DND-41 (cell line): ENCODE measurements at regions not wholly inside any gene's neighbourhood (a gene's known extent, or its start where the extent isn't known, plus 50 kb on each side); places are given as distances from the start of the nearest gene placed in this dataset.

Source experiments
- ATAC-seq: fragments of 200-7000 bp; cut with Tn5 transposase; 3 replicates; pipeline ENCODE4 v1.9.1; 2021; ENCODE audit warnings: low read depth; ENCODE audit not compliant: insufficient read depth
- DNase-seq: peaks from one replicate; pipeline ENCODE4 v3.0.0-alpha.2; 2020
- H2AFZ ChIP-seq: 2 replicates; pipeline ENCODE4 v1.6.0; 2012; ENCODE audit warnings: low read depth, low read length
- H3K27ac ChIP-seq: 2 replicates; pipeline ENCODE4 v1.5.1; 2012; ENCODE audit warnings: low read length, inconsistent platforms
- H3K27me3 ChIP-seq: fragments of 200-600 bp; sonication (generic); 2 replicates; pipeline ENCODE4 v1.6.0; 2012; ENCODE audit warnings: low read length, mild to moderate bottlenecking, inconsistent platforms; ENCODE audit not compliant: insufficient read depth, poor library complexity
- H3K36me3 ChIP-seq: 2 replicates; pipeline ENCODE4 v1.5.1; 2012; ENCODE audit warnings: low read length, inconsistent platforms; ENCODE audit not compliant: insufficient read depth
- H3K4me1 ChIP-seq: 2 replicates; pipeline ENCODE4 v1.5.1; 2012; ENCODE audit warnings: mild to moderate bottlenecking, low read length; ENCODE audit not compliant: insufficient read depth
- H3K4me2 ChIP-seq: 2 replicates; pipeline ENCODE4 v1.6.0; 2012; ENCODE audit warnings: mild to moderate bottlenecking, moderate library complexity, low read length, inconsistent platforms; ENCODE audit not compliant: insufficient read depth
- H3K4me3 ChIP-seq, 2 experiments: fragments of 200-600 bp in 1 of 2; shearing (Covaris generic) in 1 of 2; 2 replicates each; pipeline ENCODE4 v1.5.1; 2012 to 2016; ENCODE audit warnings: inconsistent platforms in 2 of 2, low read length in 2 of 2, mild to moderate bottlenecking in 2 of 2, low read depth in 1 of 2, moderate library complexity in 1 of 2
- H3K79me2 ChIP-seq: 2 replicates; pipeline ENCODE4 v1.6.0; 2012; ENCODE audit warnings: low read length, inconsistent platforms; ENCODE audit not compliant: insufficient read depth
- H3K9ac ChIP-seq: 2 replicates; pipeline ENCODE4 v1.6.0; 2012; ENCODE audit warnings: low read depth, mild to moderate bottlenecking, inconsistent platforms, low read length, moderate library complexity
- H3K9me3 ChIP-seq: 2 replicates; pipeline ENCODE4 v1.5.1; 2012; ENCODE audit warnings: low read length, moderate library complexity, mild to moderate bottlenecking, inconsistent platforms; ENCODE audit not compliant: insufficient read depth, severe bottlenecking
- H4K20me1 ChIP-seq: 2 replicates; pipeline ENCODE4 v1.6.0; 2012; ENCODE audit warnings: low read length; ENCODE audit not compliant: insufficient read depth
- EZH2 ChIP-seq: IDR thresholded peaks from 3 replicates; pipeline ENCODE4 v1.6.1; 2012; ENCODE audit warnings: borderline replicate concordance, low read depth, mild to moderate bottlenecking, moderate library complexity, low read length, inconsistent platforms; ENCODE audit not compliant: severe bottlenecking
- TF ChIP-seq, protein P1 (sequence below): IDR thresholded peaks from 2 replicates; pipeline ENCODE4 v1.5.1; 2012; ENCODE audit warnings: borderline replicate concordance, low read length, moderate library complexity, mild to moderate bottlenecking; ENCODE audit not compliant: poor library complexity, severe bottlenecking; ENCODE audit errors: extremely low read depth

GRCh38 chr1:242623756-242624155 is 99.3 kb upstream of the PLD5 start:
- no peaks in the 10 kb centered on the region for H3K36me3 ChIP-seq
- no peak overlapping the region for H3K4me3 ChIP-seq
- ATAC-seq (no peak), DNase-seq (no peak)
- H3K27me3 ChIP-seq: no peaks in the 10 kb centered on the region
- H4K20me1 ChIP-seq: no peaks in the 10 kb centered on the region
- H3K79me2 ChIP-seq: no peaks in the 10 kb centered on the region
- no peak overlapping the region for H2AFZ ChIP-seq
- H3K9me3 ChIP-seq: no peaks in the 10 kb centered on the region
- H3K9ac ChIP-seq: no peak overlapping the region
- H3K4me1 ChIP-seq: no peaks in the 10 kb centered on the region
- no peak for TF ChIP-seq EZH2
- TF ChIP-seq, protein P1, sequence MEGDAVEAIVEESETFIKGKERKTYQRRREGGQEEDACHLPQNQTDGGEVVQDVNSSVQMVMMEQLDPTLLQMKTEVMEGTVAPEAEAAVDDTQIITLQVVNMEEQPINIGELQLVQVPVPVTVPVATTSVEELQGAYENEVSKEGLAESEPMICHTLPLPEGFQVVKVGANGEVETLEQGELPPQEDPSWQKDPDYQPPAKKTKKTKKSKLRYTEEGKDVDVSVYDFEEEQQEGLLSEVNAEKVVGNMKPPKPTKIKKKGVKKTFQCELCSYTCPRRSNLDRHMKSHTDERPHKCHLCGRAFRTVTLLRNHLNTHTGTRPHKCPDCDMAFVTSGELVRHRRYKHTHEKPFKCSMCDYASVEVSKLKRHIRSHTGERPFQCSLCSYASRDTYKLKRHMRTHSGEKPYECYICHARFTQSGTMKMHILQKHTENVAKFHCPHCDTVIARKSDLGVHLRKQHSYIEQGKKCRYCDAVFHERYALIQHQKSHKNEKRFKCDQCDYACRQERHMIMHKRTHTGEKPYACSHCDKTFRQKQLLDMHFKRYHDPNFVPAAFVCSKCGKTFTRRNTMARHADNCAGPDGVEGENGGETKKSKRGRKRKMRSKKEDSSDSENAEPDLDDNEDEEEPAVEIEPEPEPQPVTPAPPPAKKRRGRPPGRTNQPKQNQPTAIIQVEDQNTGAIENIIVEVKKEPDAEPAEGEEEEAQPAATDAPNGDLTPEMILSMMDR: no peak
- no peak overlapping the region for H3K27ac ChIP-seq
- no peak overlapping the region for H3K4me2 ChIP-seq

DNA sequence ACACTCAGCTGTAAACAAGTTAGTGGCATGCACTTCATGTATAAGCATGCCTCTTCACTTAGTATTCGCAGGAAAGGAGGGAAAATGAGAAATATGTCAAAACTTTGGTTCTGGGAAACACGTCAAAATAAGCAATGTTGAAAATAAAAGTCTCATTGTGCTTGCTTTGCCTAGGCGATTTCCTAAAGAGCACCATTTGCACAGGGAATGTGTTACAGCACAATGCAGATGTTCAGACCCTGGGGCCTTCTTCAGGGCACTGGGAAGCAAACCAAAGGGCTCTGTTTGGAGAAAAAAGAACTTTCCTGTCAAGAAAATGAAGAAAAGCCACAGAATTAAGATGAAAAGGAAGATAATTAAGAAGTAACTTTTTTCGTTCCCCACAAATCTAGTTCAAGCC is 98.6 kb upstream of the PLD5 start:
- H2AFZ ChIP-seq: no peak overlapping the region
- no peak overlapping the region for H3K9ac ChIP-seq
- no peaks in the 10 kb centered on the region for H4K20me1 ChIP-seq
- H3K27ac ChIP-seq: no peak overlapping the region
- H3K9me3 ChIP-seq: no peaks in the 10 kb centered on the region
- ATAC-seq: no peak
- H3K4me3 ChIP-seq: no peak overlapping the region
- H3K4me1 ChIP-seq: no peaks in the 10 kb centered on the region
- H3K4me2 ChIP-seq: no peak overlapping the region
- no peak for DNase-seq
- TF ChIP-seq, protein P1: no peak
- no peak for TF ChIP-seq EZH2
- H3K79me2 ChIP-seq: no peaks in the 10 kb centered on the region
- no peaks in the 10 kb centered on the region for H3K27me3 ChIP-seq
- no peaks in the 10 kb centered on the region for H3K36me3 ChIP-seq

DNA sequence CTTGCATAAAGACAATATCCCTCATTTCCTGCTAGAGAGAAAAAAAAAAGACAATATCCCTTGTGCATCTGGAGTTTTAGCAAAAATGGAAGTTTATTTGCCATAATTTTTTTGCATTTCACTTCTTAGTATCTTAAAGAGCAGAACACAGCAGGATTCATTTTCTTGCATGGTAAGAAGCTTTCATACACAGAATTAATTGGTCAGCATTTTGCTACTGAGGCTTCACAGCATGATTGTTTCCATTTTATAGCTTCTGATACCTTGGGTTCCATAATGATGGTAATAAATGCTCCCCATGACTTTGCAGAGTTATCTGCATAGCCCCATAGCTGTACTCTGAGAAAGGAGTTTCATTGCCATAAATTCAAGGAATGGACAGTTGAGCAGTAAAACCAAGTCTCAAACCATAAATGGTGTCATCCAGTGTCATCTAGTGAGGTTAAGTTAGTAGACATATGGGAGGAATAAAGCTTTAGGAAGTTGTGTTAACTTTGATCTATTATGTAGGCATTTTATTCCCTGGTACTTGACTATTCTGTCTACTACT is 88.8 kb upstream of the PLD5 start:
- Histone ChIP-seq H3K27ac (no peak overlapping the region), H3K4me1 (no peaks in the 10 kb centered on the region), H2AFZ (no peak overlapping the region), H3K27me3 (no peaks in the 10 kb centered on the region), H4K20me1 (no peaks in the 10 kb centered on the region), H3K79me2 (no peaks in the 10 kb centered on the region), H3K36me3 (no peaks in the 10 kb centered on the region), H3K9ac (no peak overlapping the region), H3K9me3 (no peaks in the 10 kb centered on the region), H3K4me2 (no peak overlapping the region), H3K4me3 (no peak overlapping the region)
- TF ChIP-seq EZH2: no peak
- TF ChIP-seq, protein P1: no peak
- ATAC-seq: no peak
- DNase-seq: no peak

DNA sequence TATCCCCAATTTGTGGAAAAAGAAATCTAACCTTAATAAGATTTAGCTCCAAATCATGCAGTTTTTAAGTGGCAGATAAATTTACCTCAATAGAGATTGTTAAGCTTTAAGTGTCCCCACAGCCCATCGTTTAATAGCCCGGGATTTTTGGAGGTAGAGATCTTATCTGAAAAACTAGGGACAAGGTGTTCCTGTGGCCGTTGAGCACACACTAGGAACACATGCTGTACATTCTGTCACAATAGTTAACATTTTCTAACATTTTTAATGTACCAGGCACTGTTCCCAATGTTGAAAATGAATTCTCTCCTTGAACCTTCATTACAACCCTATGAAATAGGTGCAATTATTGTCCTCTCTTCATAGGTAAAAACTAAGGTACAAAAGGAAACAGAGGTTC is 85.7 kb upstream of the PLD5 start:
- H3K9ac ChIP-seq: no peak overlapping the region
- ATAC-seq: no peak
- H4K20me1 ChIP-seq: no peaks in the 10 kb centered on the region
- H3K27me3 ChIP-seq: no peaks in the 10 kb centered on the region
- H3K9me3 ChIP-seq: no peaks in the 10 kb centered on the region
- H2AFZ ChIP-seq: no peak overlapping the region
- no peaks in the 10 kb centered on the region for H3K79me2 ChIP-seq
- TF ChIP-seq EZH2: no peak
- TF ChIP-seq, protein P1: no peak
- no peaks in the 10 kb centered on the region for H3K36me3 ChIP-seq
- H3K27ac ChIP-seq: no peak overlapping the region
- no peak for DNase-seq
- no peak overlapping the region for H3K4me2 ChIP-seq
- H3K4me1 ChIP-seq: no peaks in the 10 kb centered on the region
- H3K4me3 ChIP-seq: no peak overlapping the region
